Hippocampal formation (tissue), 2 donors: ENCODE measurements at regions not wholly inside any gene's neighbourhood (a gene's known extent, or its start where the extent isn't known, plus 50 kb on each side); places are given as distances from the start of the nearest gene placed in this dataset.
"Not testable (repeated sequence)": the region's sequence is repeated elsewhere in the genome, so short reads cannot be mapped to it uniquely, and the experiment has no call there.

Source experiments
- DNase-seq, 2 donors: peaks; one replicate each; lab custom pipeline; 2025; lab: John Stamatoyannopoulos, UW

- no peak for DNase-seq
Measured at GRCh38 chr6:130557481-130558112, 191.8 kb downstream of the TMEM200A start.

- DNase-seq = no peak
Measured at GRCh38 chr6:130558131-130558530, 192.3 kb downstream of the TMEM200A start.

- DNase-seq = no peak
Measured at GRCh38 chr6:130559166-130559565, 193.3 kb downstream of the TMEM200A start.

GRCh38 chr6:130560231-130560630, 194.4 kb downstream of the TMEM200A start:
- DNase-seq = no peak

GRCh38 chr6:130561159-130561558, 195.3 kb downstream of the TMEM200A start:
- DNase-seq = not testable (repeated sequence)

- no peak for DNase-seq
Measured at GRCh38 chr6:130565696-130566095, 199.9 kb downstream of the TMEM200A start.

GRCh38 chr6:130574146-130574545, 208.3 kb downstream of the TMEM200A start:
- no peak for DNase-seq

GRCh38 chr6:130575557-130575956, 209.7 kb downstream of the TMEM200A start:
- DNase-seq = no peak

- no peak for DNase-seq
Measured at GRCh38 chr6:130575971-130576370, 210.2 kb downstream of the TMEM200A start.

- no peak for DNase-seq
Measured at GRCh38 chr6:130577178-130577919, 211.5 kb downstream of the TMEM200A start.

- no peak for DNase-seq
Measured at GRCh38 chr6:130578713-130579112, 212.9 kb downstream of the TMEM200A start.

- no peak for DNase-seq
Measured at GRCh38 chr6:130583268-130583667, 217.5 kb downstream of the TMEM200A start.

- no peak for DNase-seq
Measured at GRCh38 chr6:130585587-130585986, 219.8 kb downstream of the TMEM200A start.

GRCh38 chr6:130587778-130588520, 222.1 kb downstream of the TMEM200A start:
- DNase-seq = no peak

GRCh38 chr6:130593200-130593599, 227.4 kb downstream of the TMEM200A start:
- no peak for DNase-seq

GRCh38 chr6:130593948-130594347, 228.1 kb downstream of the TMEM200A start:
- no peak for DNase-seq

- DNase-seq = no peak
Measured at GRCh38 chr6:130598021-130598989, 228.9 kb upstream of the SMLR1 start.

GRCh38 chr6:130600880-130601341, 226.3 kb upstream of the SMLR1 start:
- no peak for DNase-seq

GRCh38 chr6:130602151-130602770, 224.9 kb upstream of the SMLR1 start:
- DNase-seq = no peak

- no peak for DNase-seq
Measured at GRCh38 chr6:130603391-130603790, 223.8 kb upstream of the SMLR1 start.

GRCh38 chr6:130604841-130605399, 222.3 kb upstream of the SMLR1 start:
- DNase-seq = no peak
